Epithelial cell of proximal tubule (primary cell): ENCODE measurements at regions not wholly inside any gene's neighbourhood (a gene's known extent, or its start where the extent isn't known, plus 50 kb on each side); places are given as distances from the start of the nearest gene placed in this dataset.

ENCODE experiments used
- DNase-seq: peaks from one replicate; pipeline ENCODE4 v3.0.0-alpha.2; 2011; ENCODE audit warnings: low read depth
- H3K4me3 ChIP-seq: 2 replicates; pipeline ENCODE4 v1.5.1; 2011; ENCODE audit warnings: low read depth, mild to moderate bottlenecking, low read length
- TF ChIP-seq, protein P1 (sequence below): conservative IDR thresholded peaks from 2 replicates; pipeline ENCODE4 v1.5.1; 2012; ENCODE audit warnings: low read depth, mild to moderate bottlenecking, low read length

DNA sequence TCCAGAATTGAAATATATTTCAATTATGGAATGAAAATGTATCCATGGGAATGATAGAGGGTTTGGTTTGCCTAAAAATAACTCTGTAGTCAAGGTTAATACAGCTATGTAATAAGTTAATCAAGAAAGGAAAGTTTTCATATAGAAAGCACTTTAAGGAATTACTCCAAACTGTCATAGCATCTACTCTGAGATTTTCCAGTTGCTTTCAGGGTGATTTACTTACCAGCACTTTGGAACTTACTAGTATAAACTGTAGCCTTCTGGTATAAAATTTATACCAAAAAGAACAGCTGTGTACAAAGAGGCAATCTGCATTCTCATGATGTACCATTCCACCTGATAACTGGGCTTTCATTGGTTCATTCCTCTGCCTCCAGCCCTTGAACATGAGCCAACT, 87.1 kb downstream of the ARF6 start:
- TF ChIP-seq, protein P1, sequence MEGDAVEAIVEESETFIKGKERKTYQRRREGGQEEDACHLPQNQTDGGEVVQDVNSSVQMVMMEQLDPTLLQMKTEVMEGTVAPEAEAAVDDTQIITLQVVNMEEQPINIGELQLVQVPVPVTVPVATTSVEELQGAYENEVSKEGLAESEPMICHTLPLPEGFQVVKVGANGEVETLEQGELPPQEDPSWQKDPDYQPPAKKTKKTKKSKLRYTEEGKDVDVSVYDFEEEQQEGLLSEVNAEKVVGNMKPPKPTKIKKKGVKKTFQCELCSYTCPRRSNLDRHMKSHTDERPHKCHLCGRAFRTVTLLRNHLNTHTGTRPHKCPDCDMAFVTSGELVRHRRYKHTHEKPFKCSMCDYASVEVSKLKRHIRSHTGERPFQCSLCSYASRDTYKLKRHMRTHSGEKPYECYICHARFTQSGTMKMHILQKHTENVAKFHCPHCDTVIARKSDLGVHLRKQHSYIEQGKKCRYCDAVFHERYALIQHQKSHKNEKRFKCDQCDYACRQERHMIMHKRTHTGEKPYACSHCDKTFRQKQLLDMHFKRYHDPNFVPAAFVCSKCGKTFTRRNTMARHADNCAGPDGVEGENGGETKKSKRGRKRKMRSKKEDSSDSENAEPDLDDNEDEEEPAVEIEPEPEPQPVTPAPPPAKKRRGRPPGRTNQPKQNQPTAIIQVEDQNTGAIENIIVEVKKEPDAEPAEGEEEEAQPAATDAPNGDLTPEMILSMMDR = no peak
- H3K4me3 ChIP-seq = no peak overlapping the region
- no peak for DNase-seq

GRCh38 chr14:49982082-49982481, 89.2 kb downstream of the ARF6 start:
- peak overlapping the region; percentile 35 for H3K4me3 ChIP-seq
- DNase-seq = no peak
- TF ChIP-seq, protein P1 = no peak

DNA sequence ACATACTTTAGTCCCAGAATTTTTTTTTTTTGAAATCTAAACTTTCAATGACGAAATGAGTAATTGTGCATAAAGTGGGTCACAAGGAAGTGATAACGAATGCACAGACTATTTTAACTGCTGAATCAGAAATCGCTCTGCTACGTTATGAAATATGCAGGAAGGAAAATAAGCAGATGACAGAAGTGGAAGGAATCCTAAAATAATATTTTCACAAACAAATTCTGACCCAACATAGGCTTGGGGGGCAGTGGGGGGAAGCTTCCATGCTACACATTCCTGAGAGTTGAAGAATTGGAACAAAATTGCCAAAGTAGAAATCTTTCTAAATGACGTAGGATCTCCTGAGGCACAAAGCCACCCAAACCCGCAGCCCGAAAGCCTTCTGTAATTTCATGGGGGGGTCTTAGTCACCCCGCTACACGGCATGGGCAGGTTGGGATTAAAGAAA, 89.6 kb downstream of the ARF6 start:
- no peak for DNase-seq
- peak overlapping the region; percentile 35 for H3K4me3 ChIP-seq
- TF ChIP-seq, protein P1 = no peak

DNA sequence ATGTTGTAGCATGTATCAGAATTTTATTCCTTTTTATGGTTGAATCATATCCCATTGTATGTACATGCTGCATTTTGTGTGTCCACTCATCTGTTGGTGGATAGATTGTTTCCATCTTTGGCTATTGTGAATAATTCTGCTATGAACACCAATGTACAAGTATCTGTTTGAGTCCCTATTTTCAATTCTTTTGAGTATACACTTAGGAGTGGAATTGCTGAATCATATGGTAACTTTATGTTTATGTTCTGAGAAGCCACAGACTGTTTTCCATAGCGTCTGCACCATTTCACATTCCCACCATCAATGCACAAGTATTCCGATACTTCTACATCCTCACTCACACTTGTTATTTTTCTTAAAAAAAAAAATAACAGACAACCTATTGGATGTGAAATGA, 91.5 kb downstream of the ARF6 start:
- TF ChIP-seq, protein P1 = no peak
- H3K4me3 ChIP-seq = no peak overlapping the region
- no peak for DNase-seq

GRCh38 chr14:49986343-49987014, 93.6 kb downstream of the ARF6 start:
- TF ChIP-seq, protein P1 = no peak
- no peak for DNase-seq
- no peak overlapping the region for H3K4me3 ChIP-seq

GRCh38 chr14:49988080-49988990, 95.5 kb downstream of the ARF6 start:
- no peak overlapping the region for H3K4me3 ChIP-seq
- TF ChIP-seq, protein P1 = no peak
- DNase-seq = no peak

GRCh38 chr14:49989966-49990365, 97.1 kb downstream of the ARF6 start:
- TF ChIP-seq, protein P1 = no peak
- H3K4me3 ChIP-seq = no peak overlapping the region
- DNase-seq = no peak
